Hepatocyte (in vitro differentiated cells): ENCODE measurements at regions not wholly inside any gene's neighbourhood (a gene's known extent, or its start where the extent isn't known, plus 50 kb on each side); places are given as distances from the start of the nearest gene placed in this dataset.

Experiments used
- DNase-seq: peaks from one replicate; pipeline ENCODE4 v3.0.0-alpha.2; 2016; ENCODE audit warnings: low spot score
- H2AFZ ChIP-seq: fragments of 200-600 bp; sonication (generic); 2 replicates; pipeline ENCODE4 v1.6.0; 2016; ENCODE audit warnings: antibody characterized with exemption, mild to moderate bottlenecking
- H3K27ac ChIP-seq: fragments of 200-600 bp; sonication (generic); 2 replicates; pipeline ENCODE4 v1.5.1; 2016; ENCODE audit warnings: mild to moderate bottlenecking
- H3K27me3 ChIP-seq: fragments of 200-600 bp; sonication (generic); 2 replicates; pipeline ENCODE4 v1.6.1; 2016
- H3K36me3 ChIP-seq: fragments of 200-600 bp; sonication (generic); replicated peaks from 2 replicates; pipeline ENCODE4 v1.5.1; 2016; ENCODE audit warnings: low read depth; ENCODE audit not compliant: insufficient read depth
- H3K4me1 ChIP-seq: fragments of 200-600 bp; sonication (generic); 2 replicates; pipeline ENCODE4 v1.5.1; 2016; ENCODE audit warnings: mild to moderate bottlenecking, moderate library complexity; ENCODE audit not compliant: insufficient read depth
- H3K4me2 ChIP-seq: fragments of 200-600 bp; sonication (generic); 2 replicates; pipeline ENCODE4 v1.6.0; 2016
- H3K4me3 ChIP-seq: fragments of 200-600 bp; sonication (generic); 2 replicates; pipeline ENCODE4 v1.5.1; 2016; ENCODE audit warnings: mild to moderate bottlenecking
- H3K79me2 ChIP-seq: fragments of 200-600 bp; sonication (generic); 2 replicates; pipeline ENCODE4 v1.6.0; 2017; ENCODE audit warnings: mild to moderate bottlenecking
- H3K9me2 ChIP-seq: fragments of 200-600 bp; sonication (generic); replicated peaks from 2 replicates; pipeline ENCODE4 v1.6.0; 2017; ENCODE audit warnings: mild to moderate bottlenecking; ENCODE audit not compliant: insufficient read depth
- H3K9me3 ChIP-seq: fragments of 200-600 bp; sonication (generic); 2 replicates; pipeline ENCODE4 v1.5.1; 2016; ENCODE audit warnings: low read depth, mild to moderate bottlenecking
- H4K20me1 ChIP-seq: fragments of 200-600 bp; sonication (generic); 2 replicates; pipeline ENCODE4 v1.6.0; 2016; ENCODE audit warnings: mild to moderate bottlenecking; ENCODE audit not compliant: insufficient read depth, poor library complexity, severe bottlenecking
- EZH2 ChIP-seq: fragments of 200-600 bp; sonication (generic); IDR thresholded peaks from 2 replicates; pipeline ENCODE4 v1.6.1; 2016; ENCODE audit warnings: antibody characterized with exemption, mild to moderate bottlenecking, borderline replicate concordance
- EZH2phosphoT487 ChIP-seq: fragments of 200-600 bp; sonication (generic); IDR thresholded peaks from one replicate; pipeline ENCODE4 v1.6.1; 2018; ENCODE audit warnings: antibody characterized with exemption, mild to moderate bottlenecking, low read depth, moderate library complexity; ENCODE audit not compliant: unreplicated experiment, severe bottlenecking
- WGBS: methylation state at CpG from one replicate; pipeline ENCODE4 v1.1.6; 2016; ENCODE audit warnings: low lambda C conversion rate; ENCODE audit errors: missing lambda C conversion rate; 5-methylcytosine and 5-hydroxymethylcytosine counted together
- TF ChIP-seq, protein P1 (sequence below): fragments of 200-600 bp; sonication (generic); IDR thresholded peaks from 2 replicates; pipeline ENCODE4 v1.5.1; 2016; ENCODE audit warnings: antibody characterized with exemption, mild to moderate bottlenecking; ENCODE audit not compliant: poor library complexity

DNA sequence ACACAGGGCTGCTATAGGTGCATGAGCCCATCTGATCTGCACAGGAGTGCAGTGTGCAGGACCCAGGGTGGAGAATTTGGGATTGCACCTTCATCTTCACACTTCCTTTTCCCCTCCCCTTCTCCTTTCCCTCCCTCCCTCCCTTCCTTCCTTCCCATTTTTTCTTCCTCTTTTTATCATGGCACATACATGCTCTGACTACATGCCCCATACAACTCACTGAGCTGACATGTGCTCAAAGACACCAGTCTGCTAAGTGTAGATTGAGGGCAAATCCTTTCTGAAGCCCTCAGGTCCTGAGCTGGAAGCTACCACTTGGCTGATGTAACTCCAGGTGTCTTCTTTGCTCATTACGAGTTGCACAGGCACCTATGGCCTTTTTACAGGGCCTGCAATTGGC is 365.3 kb upstream of the ZNF32 start:
- H3K4me3 ChIP-seq = no peak overlapping the region
- H3K27me3 ChIP-seq = no peaks in the 10 kb centered on the region
- DNase-seq = no peak
- no peak overlapping the region for H3K4me2 ChIP-seq
- WGBS = 68% methylated on average over 1 of the region's 1 CpG
- H3K79me2 ChIP-seq = no peaks in the 10 kb centered on the region
- H3K36me3 ChIP-seq = no peaks in the 10 kb centered on the region
- no peak overlapping the region for H2AFZ ChIP-seq
- no peaks in the 10 kb centered on the region for H4K20me1 ChIP-seq
- no peaks in the 10 kb centered on the region for H3K9me3 ChIP-seq
- peaks cover 5% of the 10 kb centered on the region for H3K4me1 ChIP-seq
- H3K27ac ChIP-seq = no peak overlapping the region
- no peaks in the 10 kb centered on the region for H3K9me2 ChIP-seq
- TF ChIP-seq, protein P1, sequence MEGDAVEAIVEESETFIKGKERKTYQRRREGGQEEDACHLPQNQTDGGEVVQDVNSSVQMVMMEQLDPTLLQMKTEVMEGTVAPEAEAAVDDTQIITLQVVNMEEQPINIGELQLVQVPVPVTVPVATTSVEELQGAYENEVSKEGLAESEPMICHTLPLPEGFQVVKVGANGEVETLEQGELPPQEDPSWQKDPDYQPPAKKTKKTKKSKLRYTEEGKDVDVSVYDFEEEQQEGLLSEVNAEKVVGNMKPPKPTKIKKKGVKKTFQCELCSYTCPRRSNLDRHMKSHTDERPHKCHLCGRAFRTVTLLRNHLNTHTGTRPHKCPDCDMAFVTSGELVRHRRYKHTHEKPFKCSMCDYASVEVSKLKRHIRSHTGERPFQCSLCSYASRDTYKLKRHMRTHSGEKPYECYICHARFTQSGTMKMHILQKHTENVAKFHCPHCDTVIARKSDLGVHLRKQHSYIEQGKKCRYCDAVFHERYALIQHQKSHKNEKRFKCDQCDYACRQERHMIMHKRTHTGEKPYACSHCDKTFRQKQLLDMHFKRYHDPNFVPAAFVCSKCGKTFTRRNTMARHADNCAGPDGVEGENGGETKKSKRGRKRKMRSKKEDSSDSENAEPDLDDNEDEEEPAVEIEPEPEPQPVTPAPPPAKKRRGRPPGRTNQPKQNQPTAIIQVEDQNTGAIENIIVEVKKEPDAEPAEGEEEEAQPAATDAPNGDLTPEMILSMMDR = no peak
- TF ChIP-seq EZH2 (no peak), EZH2phosphoT487 (no peak)

GRCh38 chr10:44012921-44013320 is 364.2 kb upstream of the ZNF32 start:
- DNase-seq = no peak
- 56% methylated on average over 3 of the region's 3 CpGs for WGBS
- no peak overlapping the region for H2AFZ ChIP-seq

DNA sequence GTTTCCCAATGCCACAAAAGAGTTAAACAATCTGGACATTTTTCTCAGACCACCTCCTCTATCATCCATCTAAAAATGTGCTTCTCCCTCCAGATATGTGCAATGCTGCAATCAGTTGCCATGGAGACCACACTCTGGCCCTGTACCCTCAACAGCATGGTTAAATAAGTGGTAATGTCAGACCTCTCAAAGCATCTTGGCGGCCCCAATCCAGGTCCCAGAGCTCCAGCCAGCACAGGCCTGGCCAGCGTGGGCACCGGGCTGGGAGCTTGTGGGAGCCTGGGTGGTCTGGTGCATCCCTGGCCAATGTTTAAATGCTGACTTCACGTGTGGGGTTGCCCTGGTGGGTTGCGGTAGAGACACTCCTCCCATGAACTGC is 362.9 kb upstream of the ZNF32 start:
- H3K4me1 ChIP-seq = peaks cover 5% of the 10 kb centered on the region
- no peaks in the 10 kb centered on the region for H3K36me3 ChIP-seq
- no peak overlapping the region for H3K4me3 ChIP-seq
- WGBS = 75% methylated on average over 5 of the region's 5 CpGs
- no peaks in the 10 kb centered on the region for H3K79me2 ChIP-seq
- TF ChIP-seq EZH2phosphoT487 (no peak), EZH2 (no peak)
- TF ChIP-seq, protein P1 = no peak
- H3K9me2 ChIP-seq = no peaks in the 10 kb centered on the region
- no peak overlapping the region for H3K4me2 ChIP-seq
- no peak overlapping the region for H3K27ac ChIP-seq
- H3K9me3 ChIP-seq = no peaks in the 10 kb centered on the region
- H4K20me1 ChIP-seq = no peaks in the 10 kb centered on the region
- no peak for DNase-seq
- no peaks in the 10 kb centered on the region for H3K27me3 ChIP-seq
- no peak overlapping the region for H2AFZ ChIP-seq

More at GRCh38 chr10:44012921-44013320, 364.2 kb upstream of the ZNF32 start:
- Histone ChIP-seq H4K20me1 (no peaks in the 10 kb centered on the region), H3K36me3 (no peaks in the 10 kb centered on the region), H3K4me2 (no peak overlapping the region), H3K4me1 (peaks cover 5% of the 10 kb centered on the region), H3K4me3 (no peak overlapping the region), H3K79me2 (no peaks in the 10 kb centered on the region), H3K27me3 (no peaks in the 10 kb centered on the region), H3K9me3 (no peaks in the 10 kb centered on the region), H3K27ac (no peak overlapping the region), H3K9me2 (no peaks in the 10 kb centered on the region)
- TF ChIP-seq EZH2 (no peak), EZH2phosphoT487 (no peak)
- TF ChIP-seq, protein P1 = no peak
